ENCODE measurements at regions not wholly inside any gene's neighbourhood (a gene's known extent, or its start where the extent isn't known, plus 50 kb on each side); places are given as distances from the start of the nearest gene placed in this dataset.

- TF ChIP-seq CTCF (IDR thresholded peaks at IDR 0.05; ENCODE audit: low read depth, low read length, poor library complexity, severe bottlenecking) (peak; percentile 27), EZH2phosphoT487 (IDR thresholded peaks at IDR 0.05; ENCODE audit: borderline replicate concordance, low read length) (no peak)
Measured at GRCh38 chr11:44483919-44484610, 81.4 kb upstream of the CD82 start.
